ENCODE measurements at regions not wholly inside any gene's neighbourhood (a gene's known extent, or its start where the extent isn't known, plus 50 kb on each side); places are given as distances from the start of the nearest gene placed in this dataset.

GRCh38 chr18:34972765-34973414 is 68.3 kb upstream of the MAPRE2 start:
- TF ChIP-seq CEBPB (IDR thresholded peaks at IDR 0.05; ENCODE audit: borderline replicate concordance in 1 of 2, low read depth in 2 of 2, low read length in 2 of 2): no peak
- no peak for TF ChIP-seq ELK1 (IDR thresholded peaks at IDR 0.05; ENCODE audit: low read depth, low read length)
- TF ChIP-seq REST (IDR thresholded peaks at IDR 0.05; ENCODE audit: low read depth, low read length): no peak
- TF ChIP-seq ATF3 (IDR thresholded peaks at IDR 0.05; ENCODE audit: borderline replicate concordance, extremely low read depth, low read depth, low read length): no peak
- no peak for TF ChIP-seq MAX (IDR thresholded peaks at IDR 0.05; ENCODE audit: low read depth, low read length)
- TF ChIP-seq ZNF207 (IDR thresholded peaks at IDR 0.05; ENCODE audit: borderline replicate concordance): no peak
